Endothelial cell of umbilical vein (primary cell): ENCODE measurements at regions not wholly inside any gene's neighbourhood (a gene's known extent, or its start where the extent isn't known, plus 50 kb on each side); places are given as distances from the start of the nearest gene placed in this dataset.

Experiments
- BruUV-seq: library from RNA; stranded (reverse); fragments of 400-500 nt; replicated peaks from 2 replicates; lab custom pipeline; 2021; lab: Mats Ljungman, UMichigan
- CTCF ChIA-PET: fragments of 300-600, 350-600 bp; sonication (Branson Sonifier 250); formaldehyde crosslinking; loops from one replicate; lab custom pipeline; 2021; ENCODE audit warnings: antibody characterized with exemption, inconsistent platforms; lab: Charles Lee
- POLR2A ChIA-PET: fragments of 300-600, 350-600 bp; sonication (Branson Sonifier 250); formaldehyde crosslinking; loops from one replicate; lab custom pipeline; 2021; ENCODE audit warnings: antibody characterized with exemption, inconsistent platforms; lab: Charles Lee
- DNase-seq: peaks from one replicate; pipeline ENCODE4 v3.0.0-alpha.2; 2011; ENCODE audit warnings: low read depth, low spot score
- FAIRE-seq: peaks from 2 replicates; lab custom pipeline; 2011; peaks lifted over from hg19 to GRCh38; lab: Jason Lieb, UNC
- H2AFZ ChIP-seq: 2 replicates; pipeline ENCODE4 v1.6.0; 2012; ENCODE audit warnings: low read depth, low read length, control low read depth, inconsistent platforms
- H3K27ac ChIP-seq: 2 replicates; pipeline ENCODE4 v1.5.1; 2011; ENCODE audit warnings: low read depth, mild to moderate bottlenecking, control low read depth, low read length, moderate library complexity; ENCODE audit not compliant: insufficient read depth
- H3K27me3 ChIP-seq, 2 experiments: 2 replicates each; pipeline versions ENCODE4 v1.6.0 to v1.6.1; 2011; ENCODE audit warnings: low read length in 2 of 2, mixed read lengths in 1 of 2; ENCODE audit not compliant: control insufficient read depth in 2 of 2, insufficient read depth in 2 of 2
- H3K36me3 ChIP-seq, 2 experiments: 2 replicates in 1 of 2; 3 replicates in 1 of 2; pipeline ENCODE4 v1.5.1; 2011; ENCODE audit warnings: low read length in 2 of 2, mild to moderate bottlenecking in 1 of 2, moderate library complexity in 1 of 2; ENCODE audit not compliant: control insufficient read depth in 2 of 2, insufficient read depth in 2 of 2; ENCODE audit errors: extremely low read depth in 1 of 2
- H3K4me1 ChIP-seq: 3 replicates; pipeline ENCODE4 v1.5.1; 2011; ENCODE audit warnings: mild to moderate bottlenecking, low read length; ENCODE audit not compliant: control insufficient read depth, insufficient read depth; ENCODE audit errors: extremely low read depth
- H3K4me2 ChIP-seq: 2 replicates; pipeline ENCODE4 v1.6.1; 2011; ENCODE audit warnings: low read length, control low read depth, mixed read lengths; ENCODE audit not compliant: insufficient read depth
- H3K4me3 ChIP-seq, 3 experiments: fragments of 200-600 bp in 1 of 3; sonication (generic), shearing (Covaris generic) in 1 of 3; replicated peaks in 1 of 3; 2 replicates each; pipeline ENCODE4 v1.5.1; 2011 to 2016; ENCODE audit warnings: control low read depth in 3 of 3, low read length in 3 of 3, mild to moderate bottlenecking in 2 of 3, inconsistent platforms in 1 of 3, low read depth in 1 of 3, moderate library complexity in 1 of 3; ENCODE audit not compliant: insufficient read depth in 1 of 3
- H3K79me2 ChIP-seq: 2 replicates; pipeline ENCODE4 v1.6.0; 2012; ENCODE audit warnings: low read length, inconsistent platforms; ENCODE audit not compliant: control insufficient read depth, insufficient read depth
- H3K9ac ChIP-seq: replicated peaks from 2 replicates; pipeline ENCODE3; 2011; ENCODE audit warnings: low read length, control low read depth; ENCODE audit not compliant: insufficient read depth; ENCODE audit errors: extremely low read depth
- H3K9me1 ChIP-seq: replicated peaks from 3 replicates; pipeline ENCODE4 v1.6.0; 2011; ENCODE audit warnings: mild to moderate bottlenecking, low read length; ENCODE audit not compliant: control insufficient read depth, insufficient read depth; ENCODE audit errors: extremely low read depth
- H3K9me3 ChIP-seq: replicated peaks from 2 replicates; pipeline ENCODE4 v1.5.1; 2012; ENCODE audit warnings: low read length, inconsistent platforms; ENCODE audit not compliant: control insufficient read depth, insufficient read depth
- H4K20me1 ChIP-seq: replicated peaks from 2 replicates; pipeline ENCODE3; 2011; ENCODE audit warnings: mild to moderate bottlenecking, low read length; ENCODE audit not compliant: control insufficient read depth, insufficient read depth; ENCODE audit errors: extremely low read depth
- EZH2 ChIP-seq: IDR thresholded peaks from 2 replicates; pipeline ENCODE4 v1.6.1; 2012; ENCODE audit warnings: borderline replicate concordance, low read depth, mild to moderate bottlenecking, moderate library complexity, low read length, inconsistent platforms; ENCODE audit not compliant: severe bottlenecking
- FOS ChIP-seq: IDR thresholded peaks from 2 replicates; pipeline ENCODE4 v1.6.1; 2011; ENCODE audit warnings: mild to moderate bottlenecking, low read length, moderate library complexity, borderline replicate concordance; ENCODE audit not compliant: insufficient read depth
- GATA2 ChIP-seq: IDR thresholded peaks from 2 replicates; pipeline ENCODE4 v1.7.0; 2011; ENCODE audit warnings: low read depth, mild to moderate bottlenecking, moderate library complexity, mixed read lengths, low read length; ENCODE audit not compliant: insufficient read length, insufficient read depth
- JUN ChIP-seq: IDR thresholded peaks from 2 replicates; pipeline ENCODE4 v1.6.1; 2011; ENCODE audit warnings: borderline replicate concordance, low read depth; ENCODE audit not compliant: insufficient read length, insufficient read depth
- MAX ChIP-seq: IDR thresholded peaks from 2 replicates; pipeline ENCODE4 v1.6.1; 2011; ENCODE audit not compliant: insufficient read depth, insufficient read length
- MYC ChIP-seq: IDR thresholded peaks from one replicate; pipeline ENCODE4 v1.6.1; 2011; ENCODE audit warnings: mild to moderate bottlenecking, low read depth, low read length
- POLR2A ChIP-seq: IDR thresholded peaks from 2 replicates; pipeline ENCODE4 v1.6.1; 2012; ENCODE audit warnings: low read depth, mild to moderate bottlenecking, control low read depth, low read length
- POLR2AphosphoS5 ChIP-seq: IDR thresholded peaks from 2 replicates; pipeline ENCODE4 v1.6.1; 2012; ENCODE audit warnings: low read depth, mild to moderate bottlenecking, control low read depth, low read length, moderate library complexity; ENCODE audit not compliant: insufficient read depth
- dilution Hi-C: fragments of 300-500 bp; cut with MboI; formaldehyde crosslinking; loops from one replicate; pipeline ENCODE4 v1.15.0; 2019; ENCODE audit warnings: low sequenced_read_pairs; ENCODE audit not compliant: extremely low pct_ligation_motif_present
- intact Hi-C: fragments of 100-400 bp; cut with micrococcal nuclease; formaldehyde crosslinking; loops from one replicate; pipeline ENCODE4 v1.10.0; 2022
- TF ChIP-seq, protein P1 (sequence below), 2 donors: IDR thresholded peaks; 1 replicate in 1 of 2; 2 replicates in 1 of 2; pipeline ENCODE4 v1.5.1; 2011; ENCODE audit warnings: low read length in 2 of 2, mild to moderate bottlenecking in 2 of 2, moderate library complexity in 2 of 2, control low read depth in 1 of 2, inconsistent platforms in 1 of 2, low read depth in 1 of 2; ENCODE audit not compliant: insufficient read depth in 1 of 2; ENCODE audit errors: extremely low read depth in 1 of 2

DNA sequence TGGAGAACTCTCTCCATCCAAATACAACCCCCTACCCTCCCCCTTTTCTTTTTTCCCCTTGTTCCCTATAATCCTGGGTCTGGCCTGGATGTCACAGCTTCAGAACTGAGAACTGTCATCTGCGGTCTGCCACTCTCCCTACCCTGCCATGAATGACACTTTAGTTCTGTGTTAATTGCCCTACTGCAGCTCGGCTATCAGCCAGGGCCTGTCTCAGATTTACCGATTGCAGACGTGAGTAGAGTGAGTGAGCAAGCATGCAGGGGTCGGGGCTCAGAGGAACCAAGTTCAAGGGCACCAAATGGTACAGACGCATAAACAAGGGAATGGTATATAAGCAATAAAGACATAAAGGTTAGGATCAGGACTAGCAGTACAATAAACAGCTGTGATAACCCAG, 967.8 kb downstream of the BCL11A start:
- dilution Hi-C loops (no loop called here), intact Hi-C loops (no loop called here)
- H3K4me3 ChIP-seq = no peak overlapping the region
- H3K4me2 ChIP-seq = no peak overlapping the region
- no peaks in the 10 kb centered on the region for H3K27me3 ChIP-seq
- TF ChIP-seq MAX (no peak), POLR2AphosphoS5 (no peak), JUN (no peak), FOS (no peak), EZH2 (no peak), MYC (no peak), POLR2A (no peak), GATA2 (no peak)
- TF ChIP-seq, protein P1, sequence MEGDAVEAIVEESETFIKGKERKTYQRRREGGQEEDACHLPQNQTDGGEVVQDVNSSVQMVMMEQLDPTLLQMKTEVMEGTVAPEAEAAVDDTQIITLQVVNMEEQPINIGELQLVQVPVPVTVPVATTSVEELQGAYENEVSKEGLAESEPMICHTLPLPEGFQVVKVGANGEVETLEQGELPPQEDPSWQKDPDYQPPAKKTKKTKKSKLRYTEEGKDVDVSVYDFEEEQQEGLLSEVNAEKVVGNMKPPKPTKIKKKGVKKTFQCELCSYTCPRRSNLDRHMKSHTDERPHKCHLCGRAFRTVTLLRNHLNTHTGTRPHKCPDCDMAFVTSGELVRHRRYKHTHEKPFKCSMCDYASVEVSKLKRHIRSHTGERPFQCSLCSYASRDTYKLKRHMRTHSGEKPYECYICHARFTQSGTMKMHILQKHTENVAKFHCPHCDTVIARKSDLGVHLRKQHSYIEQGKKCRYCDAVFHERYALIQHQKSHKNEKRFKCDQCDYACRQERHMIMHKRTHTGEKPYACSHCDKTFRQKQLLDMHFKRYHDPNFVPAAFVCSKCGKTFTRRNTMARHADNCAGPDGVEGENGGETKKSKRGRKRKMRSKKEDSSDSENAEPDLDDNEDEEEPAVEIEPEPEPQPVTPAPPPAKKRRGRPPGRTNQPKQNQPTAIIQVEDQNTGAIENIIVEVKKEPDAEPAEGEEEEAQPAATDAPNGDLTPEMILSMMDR (IDR thresholded peaks at IDR 0.05; ENCODE audit: extremely low read depth in 1 of 2, insufficient read depth in 1 of 2, low read depth in 1 of 2, low read length in 2 of 2) = no peak
- H3K79me2 ChIP-seq = no peaks in the 10 kb centered on the region
- H3K9me3 ChIP-seq = peaks cover 6% of the 10 kb centered on the region
- no peaks in the 10 kb centered on the region for H4K20me1 ChIP-seq
- H3K27ac ChIP-seq = no peak overlapping the region
- no peak for FAIRE-seq
- H3K4me1 ChIP-seq = no peaks in the 10 kb centered on the region
- H2AFZ ChIP-seq = no peak overlapping the region
- no TSS peak for BruUV-seq
- DNase-seq = no peak
- H3K36me3 ChIP-seq = no peaks in the 10 kb centered on the region
- H3K9me1 ChIP-seq = no peaks in the 10 kb centered on the region
- H3K9ac ChIP-seq = no peak overlapping the region
- ChIA-PET POLR2A (no interaction called here), CTCF (no interaction called here)
